B cell (primary cell): ENCODE measurements at regions not wholly inside any gene's neighbourhood (a gene's known extent, or its start where the extent isn't known, plus 50 kb on each side); places are given as distances from the start of the nearest gene placed in this dataset.

Source experiments
- ATAC-seq: fragments of 200-7000 bp; cut with Tn5 transposase; one replicate; pipeline ENCODE4 v1.10.0; 2021; ENCODE audit warnings: low read depth, mild to moderate bottlenecking, moderate number of reproducible peaks, moderate library complexity
- CTCF ChIA-PET: fragments of 350-600 bp; sonication (Branson Sonifier 250); formaldehyde crosslinking; loops from one replicate; lab custom pipeline; 2021; ENCODE audit warnings: antibody characterized with exemption, inconsistent platforms; lab: Charles Lee
- POLR2A ChIA-PET: fragments of 350-600 bp; sonication (Branson Sonifier 250); formaldehyde crosslinking; loops from one replicate; lab custom pipeline; 2021; ENCODE audit warnings: antibody characterized with exemption; lab: Charles Lee
- DNase-seq: peaks from one replicate; pipeline ENCODE4 v3.0.0; 2013
- H2AFZ ChIP-seq: 2 replicates; pipeline ENCODE4 v1.6.1; 2012; ENCODE audit warnings: mild to moderate bottlenecking, low read depth, low read length; ENCODE audit not compliant: insufficient read depth, poor library complexity, severe bottlenecking
- H3K27ac ChIP-seq, 2 donors: 1 replicate in 1 of 2; 2 replicates in 1 of 2; pipeline ENCODE4 v1.5.1; 2012 to 2013; ENCODE audit warnings: low read length in 2 of 2, mild to moderate bottlenecking in 2 of 2, moderate library complexity in 1 of 2
- H3K27me3 ChIP-seq, 4 experiments: fragments of 200-600 bp in 1 of 4; sonication (generic) in 1 of 4; replicated peaks in 1 of 4; 1 replicate in 2 of 4; 2 replicates in 2 of 4; pipeline versions ENCODE4 v1.6.1 to v1.7.0; 2013 to 2016; ENCODE audit warnings: low read length in 3 of 4, mild to moderate bottlenecking in 2 of 4, mixed read lengths in 1 of 4, moderate library complexity in 1 of 4; ENCODE audit not compliant: insufficient read depth in 4 of 4, control insufficient read depth in 3 of 4; ENCODE audit errors: control extremely low read depth in 1 of 4
- H3K36me3 ChIP-seq, 2 experiments: replicated peaks in 1 of 2; 1 replicate in 1 of 2; 2 replicates in 1 of 2; pipeline versions ENCODE4 v1.6.1 to v1.7.1; 2013; ENCODE audit warnings: low read length in 1 of 2; ENCODE audit not compliant: insufficient read depth in 2 of 2, control insufficient read depth in 1 of 2; ENCODE audit errors: control extremely low read depth in 1 of 2, extremely low read depth in 1 of 2
- H3K4me1 ChIP-seq, 2 donors: fragments of 200-600 bp in 1 of 2; sonication (generic) in 1 of 2; 1 replicate in 1 of 2; 2 replicates in 1 of 2; pipeline versions ENCODE4 v1.5.1 to v1.6.1; 2013 to 2017; ENCODE audit warnings: low read length in 2 of 2; ENCODE audit not compliant: control insufficient read depth in 2 of 2, insufficient read depth in 2 of 2
- H3K4me2 ChIP-seq: replicated peaks from 2 replicates; pipeline ENCODE3; 2012; ENCODE audit warnings: mild to moderate bottlenecking, low read depth, low read length; ENCODE audit not compliant: poor library complexity, severe bottlenecking
- H3K4me3 ChIP-seq, 5 experiments: fragments of 200-600 bp in 1 of 5; sonication (generic) in 1 of 5; 1 replicate in 3 of 5; 2 replicates in 2 of 5; pipeline versions ENCODE4 v1.5.1 to v1.7.0; 2011 to 2016; ENCODE audit warnings: low read length in 4 of 5, mild to moderate bottlenecking in 4 of 5, low read depth in 2 of 5, control low read depth in 1 of 5, moderate library complexity in 1 of 5; ENCODE audit not compliant: insufficient read depth in 1 of 5; ENCODE audit errors: control extremely low read depth in 1 of 5, extremely low read depth in 1 of 5
- H3K79me2 ChIP-seq: fragments of 200-600 bp; sonication (generic); one replicate; pipeline ENCODE4 v1.6.0; 2016; ENCODE audit warnings: low read length; ENCODE audit not compliant: control insufficient read depth, insufficient read depth
- H3K9ac ChIP-seq: fragments of 200-600 bp; sonication (generic); 2 replicates; pipeline ENCODE4 v1.6.1; 2017; ENCODE audit warnings: mild to moderate bottlenecking, low read length, moderate library complexity
- H3K9me3 ChIP-seq, 3 donors: one replicate each; pipeline versions ENCODE4 v1.6.1 to v1.7.1; 2013; ENCODE audit warnings: low read length in 2 of 3; ENCODE audit not compliant: control insufficient read depth in 2 of 3, insufficient read depth in 1 of 3; ENCODE audit errors: control extremely low read depth in 1 of 3
- H4K20me1 ChIP-seq: 2 replicates; pipeline ENCODE4 v1.6.0; 2012; ENCODE audit warnings: mild to moderate bottlenecking, low read length; ENCODE audit not compliant: insufficient read depth, control insufficient read depth, poor library complexity, severe bottlenecking
- H3K27ac Mint-ChIP-seq: one replicate; pipeline ENCODE4 v1.8.0; 2021; ENCODE audit warnings: mixed read lengths
- H3K27me3 Mint-ChIP-seq: one replicate; pipeline ENCODE4 v1.8.0; 2021; ENCODE audit warnings: mixed read lengths
- H3K4me1 Mint-ChIP-seq: one replicate; pipeline ENCODE4 v1.8.0; 2021; ENCODE audit warnings: mixed read lengths
- H3K4me3 Mint-ChIP-seq: one replicate; pipeline ENCODE4 v1.8.0; 2021; ENCODE audit warnings: mixed read lengths
- H3K9me3 Mint-ChIP-seq: one replicate; pipeline ENCODE4 v1.8.0; 2022; ENCODE audit warnings: mixed read lengths; ENCODE audit not compliant: insufficient read depth
- EZH2 ChIP-seq: IDR thresholded peaks from 2 replicates; pipeline ENCODE4 v1.6.1; 2012; ENCODE audit warnings: borderline replicate concordance, low read depth, mild to moderate bottlenecking, moderate library complexity, low read length; ENCODE audit not compliant: insufficient read depth, poor library complexity, severe bottlenecking
- WGBS: methylation state at CpG from one replicate; pipeline ENCODE4 v1.1.5; 2013; ENCODE audit warnings: missing lambda C conversion rate; ENCODE audit not compliant: insufficient coverage; 5-methylcytosine and 5-hydroxymethylcytosine counted together
- intact Hi-C: fragments of 100-400 bp; cut with micrococcal nuclease; formaldehyde crosslinking; loops from one replicate; pipeline ENCODE4 v1.10.0; 2022
- TF ChIP-seq, protein P1 (sequence below): fragments of 200-600 bp; IDR thresholded peaks from one replicate; pipeline ENCODE4 v1.8.0; 2022; ENCODE audit warnings: antibody characterized with exemption, mild to moderate bottlenecking

DNA sequence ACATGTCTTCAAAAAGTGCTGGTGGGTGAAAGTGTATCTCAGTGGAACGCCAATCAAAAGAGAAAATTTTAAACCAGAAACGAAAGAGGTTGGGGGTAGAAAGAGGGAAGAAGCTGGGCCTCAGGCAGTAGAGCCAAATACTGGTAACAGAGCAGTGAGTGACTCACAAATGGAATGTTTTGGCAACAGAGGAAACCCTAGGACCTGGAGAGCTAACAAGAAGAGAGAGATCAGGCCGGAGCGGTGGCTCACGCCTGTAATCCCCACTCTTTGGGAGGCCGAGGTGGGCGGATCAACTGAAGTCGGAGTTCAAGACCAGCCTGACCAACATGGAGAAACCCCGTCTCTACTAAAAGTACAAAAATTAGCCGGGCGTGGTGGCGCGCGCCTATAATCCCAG lies 450.8 kb upstream of the NAALADL2 start:
- TF ChIP-seq EZH2 = no peak
- ATAC-seq (no peak), DNase-seq (no peak)
- Histone ChIP-seq H3K4me3 (no peak overlapping the region), H3K9ac (no peak overlapping the region), H3K4me1 (no peaks in the 10 kb centered on the region), H3K4me2 (no peak overlapping the region), H3K27ac (no peak overlapping the region), H3K79me2 (no peaks in the 10 kb centered on the region), H3K36me3 (no peaks in the 10 kb centered on the region), H2AFZ (no peak overlapping the region), H4K20me1 (no peaks in the 10 kb centered on the region), H3K9me3 (no peaks in the 10 kb centered on the region), H3K27me3 (no peaks in the 10 kb centered on the region)
- H3K9me3 Mint-ChIP-seq = peaks cover 7% of the 10 kb centered on the region
- ChIA-PET CTCF (no interaction called here), POLR2A (no interaction called here)
- no peaks in the 10 kb centered on the region for H3K27me3 Mint-ChIP-seq
- 94% methylated on average over 14 of the region's 14 CpGs for WGBS
- intact Hi-C loops = no loop called here
- H3K4me3 Mint-ChIP-seq = no peak overlapping the region
- no peaks in the 10 kb centered on the region for H3K4me1 Mint-ChIP-seq
- no peak overlapping the region for H3K27ac Mint-ChIP-seq

DNA sequence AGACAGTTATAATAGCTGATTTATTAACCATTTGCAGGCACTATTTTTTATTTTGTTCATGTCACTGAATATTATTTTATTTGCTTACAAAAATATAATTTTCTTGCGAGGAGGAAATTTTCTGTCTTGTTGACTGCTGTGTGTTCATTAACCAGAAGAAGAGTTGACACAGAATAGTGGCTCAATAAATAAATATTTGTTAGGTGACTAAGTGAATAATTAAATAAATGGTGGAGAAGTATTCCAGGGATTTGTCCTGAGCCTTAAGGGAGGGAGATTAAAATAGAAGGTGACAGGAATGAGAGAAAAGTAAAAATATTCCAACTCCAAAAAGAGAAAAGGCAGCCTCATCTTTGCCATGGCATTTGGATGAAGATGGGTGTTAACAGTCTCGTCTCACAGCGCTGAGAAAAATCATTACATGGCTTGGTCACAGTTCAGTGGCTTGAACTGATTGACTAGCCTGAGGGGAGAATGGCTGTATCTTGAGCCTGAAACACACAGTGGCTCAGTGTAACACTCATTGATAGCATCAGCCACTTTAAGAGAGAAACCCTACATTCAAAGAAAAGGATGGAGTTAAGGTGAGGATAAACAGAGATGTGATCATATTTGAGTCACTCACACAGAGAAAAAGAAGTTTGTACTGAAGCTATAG lies 449.9 kb upstream of the NAALADL2 start:
- intact Hi-C loops = no loop called here
- Mint-ChIP-seq H3K9me3 (peaks cover 7% of the 10 kb centered on the region), H3K4me1 (no peaks in the 10 kb centered on the region), H3K27ac (no peak overlapping the region), H3K4me3 (no peak overlapping the region), H3K27me3 (no peaks in the 10 kb centered on the region)
- ATAC-seq (no peak), DNase-seq (no peak)
- Histone ChIP-seq H4K20me1 (no peaks in the 10 kb centered on the region), H3K27ac (no peak overlapping the region), H3K4me1 (no peaks in the 10 kb centered on the region), H3K36me3 (no peaks in the 10 kb centered on the region), H3K9me3 (no peaks in the 10 kb centered on the region), H3K4me3 (no peak overlapping the region), H3K27me3 (no peaks in the 10 kb centered on the region), H2AFZ (no peak overlapping the region), H3K4me2 (no peak overlapping the region), H3K79me2 (no peaks in the 10 kb centered on the region), H3K9ac (no peak overlapping the region)
- ChIA-PET POLR2A (no interaction called here), CTCF (no interaction called here)
- 83% methylated on average over 2 of the region's 3 CpGs for WGBS
- TF ChIP-seq, protein P1, sequence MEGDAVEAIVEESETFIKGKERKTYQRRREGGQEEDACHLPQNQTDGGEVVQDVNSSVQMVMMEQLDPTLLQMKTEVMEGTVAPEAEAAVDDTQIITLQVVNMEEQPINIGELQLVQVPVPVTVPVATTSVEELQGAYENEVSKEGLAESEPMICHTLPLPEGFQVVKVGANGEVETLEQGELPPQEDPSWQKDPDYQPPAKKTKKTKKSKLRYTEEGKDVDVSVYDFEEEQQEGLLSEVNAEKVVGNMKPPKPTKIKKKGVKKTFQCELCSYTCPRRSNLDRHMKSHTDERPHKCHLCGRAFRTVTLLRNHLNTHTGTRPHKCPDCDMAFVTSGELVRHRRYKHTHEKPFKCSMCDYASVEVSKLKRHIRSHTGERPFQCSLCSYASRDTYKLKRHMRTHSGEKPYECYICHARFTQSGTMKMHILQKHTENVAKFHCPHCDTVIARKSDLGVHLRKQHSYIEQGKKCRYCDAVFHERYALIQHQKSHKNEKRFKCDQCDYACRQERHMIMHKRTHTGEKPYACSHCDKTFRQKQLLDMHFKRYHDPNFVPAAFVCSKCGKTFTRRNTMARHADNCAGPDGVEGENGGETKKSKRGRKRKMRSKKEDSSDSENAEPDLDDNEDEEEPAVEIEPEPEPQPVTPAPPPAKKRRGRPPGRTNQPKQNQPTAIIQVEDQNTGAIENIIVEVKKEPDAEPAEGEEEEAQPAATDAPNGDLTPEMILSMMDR = no peak
- TF ChIP-seq EZH2 = no peak
